Activated T-helper 1 cell treated with anti-CD3 and anti-CD28 coated beads, Interleukin-12 subunit alpha, Interleukin-12 subunit beta, Interleukin-2, Interleukin-4 antibody, amounts not matched to agents 30 ng/mL and 10 ng/mL and 1 ng/mL, durations not matched to agents 14 hours and 24 hours and 36 hours (primary cell): ENCODE measurements at regions not wholly inside any gene's neighbourhood (a gene's known extent, or its start where the extent isn't known, plus 50 kb on each side); places are given as distances from the start of the nearest gene placed in this dataset.

Experiments
- DNase-seq: peaks from one replicate; pipeline ENCODE4 v3.0.0; 2021; ENCODE audit warnings: low spot score
- H3K27ac Mint-ChIP-seq: one replicate; pipeline ENCODE4 v1.8.0; 2021; ENCODE audit warnings: mild to moderate bottlenecking, mixed read lengths
- H3K27me3 Mint-ChIP-seq: one replicate; pipeline ENCODE4 v1.8.0; 2022; ENCODE audit warnings: mild to moderate bottlenecking, moderate library complexity, mixed read lengths; ENCODE audit not compliant: insufficient read depth
- H3K36me3 Mint-ChIP-seq: one replicate; pipeline ENCODE4 v1.8.0; 2021; ENCODE audit warnings: low read depth, mixed read lengths
- H3K4me1 Mint-ChIP-seq: one replicate; pipeline ENCODE4 v1.8.0; 2021; ENCODE audit warnings: low read depth, mixed read lengths
- H3K4me3 Mint-ChIP-seq: one replicate; pipeline ENCODE4 v1.8.0; 2021; ENCODE audit warnings: mild to moderate bottlenecking, moderate library complexity, mixed read lengths
- H3K9me3 Mint-ChIP-seq: one replicate; pipeline ENCODE4 v1.8.0; 2021; ENCODE audit warnings: mixed read lengths
- intact Hi-C: fragments of 100-400 bp; cut with micrococcal nuclease; formaldehyde crosslinking; loops from one replicate; pipeline ENCODE4 v1.15.1; 2024

- Mint-ChIP-seq H3K4me3 (no peak overlapping the region), H3K27ac (no peak overlapping the region), H3K9me3 (no peaks in the 10 kb centered on the region), H3K27me3 (no peaks in the 10 kb centered on the region), H3K36me3 (no peaks in the 10 kb centered on the region), H3K4me1 (no peaks in the 10 kb centered on the region)
- no peak for DNase-seq
- intact Hi-C loops: no loop called here
These were observed 363.2 kb upstream of the NBEA start for GRCh38 chr13:34578917-34579316.

- H3K27me3 Mint-ChIP-seq: no peaks in the 10 kb centered on the region
- DNase-seq: no peak
- H3K36me3 Mint-ChIP-seq: no peaks in the 10 kb centered on the region
- H3K27ac Mint-ChIP-seq: no peak overlapping the region
- no peaks in the 10 kb centered on the region for H3K9me3 Mint-ChIP-seq
- H3K4me3 Mint-ChIP-seq: no peak overlapping the region
- intact Hi-C loops: no loop called here
- H3K4me1 Mint-ChIP-seq: no peaks in the 10 kb centered on the region
These were observed 358.9 kb upstream of the NBEA start for GRCh38 chr13:34583181-34583580.

DNA sequence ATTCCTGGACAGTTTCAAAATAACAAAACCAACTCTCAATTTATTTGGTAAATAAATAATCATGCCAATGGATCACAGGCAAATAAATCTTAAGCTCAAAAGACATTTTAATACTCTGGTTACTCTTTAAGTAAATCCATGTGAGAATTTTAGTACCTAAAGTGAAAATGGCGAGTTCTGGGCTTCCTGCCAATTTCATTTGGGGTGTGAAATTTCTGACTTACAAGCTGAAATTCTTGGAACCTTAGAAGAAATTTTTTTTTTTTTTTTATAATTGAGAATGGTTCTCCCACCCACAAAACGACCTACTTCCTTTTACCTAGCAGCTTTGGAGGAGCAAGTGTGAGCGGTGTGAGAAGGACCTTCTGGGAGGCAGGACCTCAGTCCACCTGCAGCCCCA lies 354.5 kb upstream of the NBEA start:
- Mint-ChIP-seq H3K36me3 (no peaks in the 10 kb centered on the region), H3K9me3 (no peaks in the 10 kb centered on the region), H3K27ac (no peak overlapping the region), H3K4me3 (no peak overlapping the region), H3K4me1 (no peaks in the 10 kb centered on the region), H3K27me3 (peaks cover 2% of the 10 kb centered on the region)
- intact Hi-C loops: no loop called here
- DNase-seq: no peak

DNA sequence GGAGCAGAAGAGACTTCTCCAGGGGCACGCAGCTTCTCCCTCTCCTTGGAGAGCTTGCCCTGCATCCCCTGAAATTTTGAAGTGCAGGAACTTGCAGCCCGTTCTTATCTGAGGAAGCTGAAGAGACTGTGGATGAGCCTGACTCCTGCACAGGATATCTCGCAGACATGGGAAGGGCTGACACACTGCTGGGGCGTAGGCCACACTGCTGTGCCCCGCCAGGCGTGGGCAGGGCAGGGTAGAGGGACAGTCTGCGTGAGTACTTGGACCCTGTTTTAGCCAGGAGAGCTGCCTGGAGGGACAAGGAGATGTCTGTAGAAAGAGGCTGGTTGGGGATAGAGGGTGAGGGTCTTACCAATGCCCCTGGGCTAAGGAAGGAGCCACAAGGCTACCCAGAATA lies 353.7 kb upstream of the NBEA start:
- no peak overlapping the region for H3K4me3 Mint-ChIP-seq
- H3K9me3 Mint-ChIP-seq: no peaks in the 10 kb centered on the region
- DNase-seq: no peak
- no peak overlapping the region for H3K27ac Mint-ChIP-seq
- H3K4me1 Mint-ChIP-seq: no peaks in the 10 kb centered on the region
- H3K36me3 Mint-ChIP-seq: no peaks in the 10 kb centered on the region
- intact Hi-C loops: no loop called here
- peaks cover 2% of the 10 kb centered on the region for H3K27me3 Mint-ChIP-seq

DNA sequence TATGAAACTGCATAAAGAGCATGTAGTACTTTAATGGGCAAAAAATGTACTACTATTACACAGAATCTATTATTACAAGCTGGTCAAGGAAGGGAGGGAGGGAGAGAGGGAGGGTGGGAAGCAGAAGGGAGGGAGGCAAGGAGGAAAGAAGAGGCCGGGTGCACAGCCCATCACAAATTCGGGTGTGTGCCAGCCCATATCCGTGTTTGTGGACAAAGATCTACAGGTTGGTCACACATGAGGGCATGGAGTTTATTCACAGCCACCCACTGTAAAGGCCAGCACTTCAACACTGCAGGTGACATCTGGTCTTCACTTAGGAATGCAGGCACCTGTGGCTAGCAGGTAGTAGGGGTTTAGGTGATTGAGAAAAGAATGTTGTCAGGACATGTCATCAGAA lies 352.5 kb upstream of the NBEA start:
- no peak overlapping the region for H3K27ac Mint-ChIP-seq

GRCh38 chr13:34591129-34591528 lies 350.9 kb upstream of the NBEA start:
- Mint-ChIP-seq H3K27me3 (peaks cover 2% of the 10 kb centered on the region), H3K36me3 (no peaks in the 10 kb centered on the region), H3K4me3 (no peak overlapping the region)

More for the DNA sequence above, 352.5 kb upstream of the NBEA start:
- Mint-ChIP-seq H3K4me3 (no peak overlapping the region), H3K9me3 (no peaks in the 10 kb centered on the region), H3K36me3 (no peaks in the 10 kb centered on the region), H3K4me1 (no peaks in the 10 kb centered on the region), H3K27me3 (peaks cover 2% of the 10 kb centered on the region)
- intact Hi-C loops: no loop called here
- DNase-seq: no peak

DNA sequence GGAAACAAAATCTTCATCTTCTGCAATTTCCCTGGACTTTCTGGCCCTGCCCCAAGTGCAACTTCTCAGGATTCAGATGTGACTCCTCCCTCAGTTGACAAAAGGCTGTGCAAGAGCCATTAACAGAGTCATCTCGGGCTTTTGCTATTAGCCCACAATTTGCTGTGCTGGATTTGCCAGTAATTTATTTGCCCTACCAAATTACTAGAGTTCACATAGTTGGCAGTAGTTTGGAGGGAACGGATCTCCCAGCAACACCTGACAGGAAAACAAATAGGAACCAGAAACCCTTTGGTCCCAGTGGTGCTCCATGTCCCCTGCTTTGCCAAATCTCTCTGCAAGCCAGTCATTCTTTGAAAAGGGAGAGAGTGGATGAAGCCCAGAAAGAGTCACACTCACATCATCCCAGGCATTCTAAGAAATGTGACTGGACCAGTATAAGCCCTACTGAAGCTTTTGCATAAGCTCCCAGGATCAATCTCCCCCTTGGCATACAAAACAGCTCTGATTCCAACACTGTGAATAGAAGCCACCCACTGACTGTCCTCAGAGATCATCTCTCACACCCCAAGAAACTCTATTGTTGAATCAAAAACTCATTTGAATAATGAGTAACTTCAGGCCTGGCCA lies 350.1 kb upstream of the NBEA start:
- Mint-ChIP-seq H3K27me3 (peaks cover 2% of the 10 kb centered on the region), H3K9me3 (no peaks in the 10 kb centered on the region), H3K36me3 (no peaks in the 10 kb centered on the region), H3K4me3 (no peak overlapping the region), H3K4me1 (no peaks in the 10 kb centered on the region), H3K27ac (no peak overlapping the region)
- DNase-seq: no peak
- intact Hi-C loops: no loop called here

More at GRCh38 chr13:34591129-34591528, 350.9 kb upstream of the NBEA start:
- Mint-ChIP-seq H3K9me3 (no peaks in the 10 kb centered on the region), H3K27ac (no peak overlapping the region), H3K4me1 (no peaks in the 10 kb centered on the region)
- DNase-seq: no peak
- intact Hi-C loops: no loop called here

- no peaks in the 10 kb centered on the region for H3K36me3 Mint-ChIP-seq
- H3K4me1 Mint-ChIP-seq: no peaks in the 10 kb centered on the region
- peaks cover 2% of the 10 kb centered on the region for H3K27me3 Mint-ChIP-seq
- no peaks in the 10 kb centered on the region for H3K9me3 Mint-ChIP-seq
- no peak for DNase-seq
- intact Hi-C loops: no loop called here
- H3K27ac Mint-ChIP-seq: no peak overlapping the region
- no peak overlapping the region for H3K4me3 Mint-ChIP-seq
These were observed 348.4 kb upstream of the NBEA start for GRCh38 chr13:34593658-34594057.

- no peak for DNase-seq
- no peak overlapping the region for H3K27ac Mint-ChIP-seq
- H3K27me3 Mint-ChIP-seq: peaks cover 2% of the 10 kb centered on the region
- intact Hi-C loops: no loop called here
- H3K4me3 Mint-ChIP-seq: no peak overlapping the region
- no peaks in the 10 kb centered on the region for H3K36me3 Mint-ChIP-seq
- H3K4me1 Mint-ChIP-seq: no peaks in the 10 kb centered on the region
- no peaks in the 10 kb centered on the region for H3K9me3 Mint-ChIP-seq
These were observed 347.6 kb upstream of the NBEA start for GRCh38 chr13:34594507-34594906.

DNA sequence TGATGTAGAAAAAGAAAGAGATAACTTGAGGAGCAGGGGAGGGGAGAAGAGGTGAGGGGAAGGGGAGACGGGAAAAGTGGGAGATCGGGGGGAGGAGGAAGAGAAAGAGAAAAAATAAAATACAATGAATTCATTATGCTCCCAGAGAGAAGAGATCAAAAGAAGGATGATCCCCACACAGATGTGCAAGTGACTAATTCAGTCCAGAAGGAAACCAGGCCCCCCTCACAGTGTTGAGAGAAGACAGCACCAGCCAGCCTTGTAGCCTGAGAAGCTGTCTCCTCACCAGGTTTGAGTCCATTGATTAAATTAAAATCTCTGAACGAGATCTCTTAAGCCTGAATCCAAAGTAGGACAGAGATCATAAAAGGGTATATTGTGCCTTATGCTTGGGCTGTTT lies 333.7 kb upstream of the NBEA start:
- intact Hi-C loops: no loop called here
- DNase-seq: no peak
- Mint-ChIP-seq H3K9me3 (no peaks in the 10 kb centered on the region), H3K27me3 (no peaks in the 10 kb centered on the region), H3K36me3 (no peaks in the 10 kb centered on the region), H3K27ac (no peak overlapping the region), H3K4me1 (no peaks in the 10 kb centered on the region), H3K4me3 (no peak overlapping the region)

DNA sequence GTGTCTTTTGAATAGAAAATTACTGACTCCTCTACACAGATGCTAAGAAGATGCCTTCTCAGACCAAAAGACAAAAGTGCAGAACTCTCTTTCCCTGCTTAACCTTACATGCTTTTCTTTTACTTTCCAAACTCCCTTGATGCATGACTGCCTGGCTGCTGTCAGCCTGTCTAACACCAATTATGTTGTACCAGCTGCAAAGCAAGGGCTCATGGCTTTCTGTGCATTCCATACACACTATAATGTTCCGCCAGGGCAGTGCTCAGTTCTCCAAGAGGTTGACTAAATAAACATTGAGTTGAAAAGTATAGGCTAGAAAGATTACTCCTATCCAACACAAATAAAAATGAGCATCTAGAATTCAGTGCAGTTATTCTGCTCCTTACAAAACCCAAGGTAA lies 330.4 kb upstream of the NBEA start:
- intact Hi-C loops: no loop called here
- Mint-ChIP-seq H3K36me3 (no peaks in the 10 kb centered on the region), H3K4me1 (no peaks in the 10 kb centered on the region), H3K27me3 (no peaks in the 10 kb centered on the region), H3K27ac (no peak overlapping the region), H3K4me3 (no peak overlapping the region), H3K9me3 (peaks cover 4% of the 10 kb centered on the region)
- no peak for DNase-seq

DNA sequence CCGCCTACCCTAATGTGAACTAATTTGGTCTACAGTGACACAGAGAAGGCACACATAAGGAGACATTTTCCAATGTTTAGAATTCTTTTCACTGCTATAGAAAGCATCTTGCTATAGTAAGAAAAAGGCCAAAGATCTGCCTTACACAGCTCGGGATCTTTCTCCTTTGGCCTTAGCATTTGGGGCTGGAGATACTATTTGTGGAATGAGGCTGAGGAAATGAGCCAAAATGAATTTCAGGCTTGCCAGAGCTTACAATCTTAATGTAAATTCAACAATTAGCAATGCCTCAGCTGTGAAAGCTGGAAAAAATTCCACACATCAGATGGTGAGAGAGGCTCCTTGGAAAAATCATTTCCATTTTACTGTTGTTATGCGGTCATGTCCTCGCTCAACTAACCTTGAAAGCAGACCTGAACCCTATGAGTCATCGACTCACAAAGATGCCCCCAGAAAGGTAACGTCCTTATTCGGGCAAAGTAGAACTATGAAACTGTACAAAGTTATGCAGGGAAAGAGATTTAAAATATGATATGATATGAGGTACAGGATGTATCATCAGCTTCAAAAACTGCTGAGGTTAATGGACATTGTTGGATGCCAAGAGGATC lies 324.5 kb upstream of the NBEA start:
- H3K9me3 Mint-ChIP-seq: peaks cover 4% of the 10 kb centered on the region
- no peak overlapping the region for H3K4me3 Mint-ChIP-seq
- no peaks in the 10 kb centered on the region for H3K36me3 Mint-ChIP-seq
- H3K27ac Mint-ChIP-seq: no peak overlapping the region
- no peak for DNase-seq
- H3K27me3 Mint-ChIP-seq: no peaks in the 10 kb centered on the region
- no peaks in the 10 kb centered on the region for H3K4me1 Mint-ChIP-seq
- intact Hi-C loops: no loop called here

GRCh38 chr13:34618654-34619053 lies 323.4 kb upstream of the NBEA start:
- DNase-seq: no peak
- H3K27ac Mint-ChIP-seq: no peak overlapping the region
- peaks cover 4% of the 10 kb centered on the region for H3K9me3 Mint-ChIP-seq
- H3K4me3 Mint-ChIP-seq: no peak overlapping the region
- H3K4me1 Mint-ChIP-seq: no peaks in the 10 kb centered on the region
- no peaks in the 10 kb centered on the region for H3K27me3 Mint-ChIP-seq
- no peaks in the 10 kb centered on the region for H3K36me3 Mint-ChIP-seq
- intact Hi-C loops: no loop called here

DNA sequence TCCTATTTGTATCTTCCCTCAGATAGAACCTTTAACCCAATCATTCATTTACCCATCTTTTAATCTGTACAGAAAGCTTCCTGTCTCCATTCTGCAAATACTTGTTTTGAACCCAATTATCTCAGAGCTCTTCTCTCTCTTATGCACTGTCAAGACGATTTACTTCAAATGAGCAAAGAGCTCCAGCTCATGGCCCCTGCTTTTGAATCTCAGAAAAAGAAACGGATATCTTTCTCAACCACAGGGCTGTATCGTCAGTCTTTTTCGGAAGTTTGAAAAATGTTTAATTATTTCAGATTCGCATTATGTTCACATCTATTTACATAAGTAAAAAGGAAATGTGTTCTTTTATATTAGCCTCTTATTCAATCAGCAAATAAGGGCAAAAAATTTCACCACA lies 322.7 kb upstream of the NBEA start:
- Mint-ChIP-seq H3K4me1 (no peaks in the 10 kb centered on the region), H3K9me3 (no peaks in the 10 kb centered on the region), H3K4me3 (no peak overlapping the region), H3K27me3 (no peaks in the 10 kb centered on the region), H3K27ac (no peak overlapping the region), H3K36me3 (no peaks in the 10 kb centered on the region)
- DNase-seq: no peak
- intact Hi-C loops: no loop called here
